BE2C (cell line): ENCODE measurements at regions not wholly inside any gene's neighbourhood (a gene's known extent, or its start where the extent isn't known, plus 50 kb on each side); places are given as distances from the start of the nearest gene placed in this dataset.

Experiments
- DNase-seq: peaks from one replicate; pipeline ENCODE4 v3.0.0-alpha.2; 2020
- H3K27me3 ChIP-seq: fragments of 250-450 bp; sonication (Bioruptor Pico); 2 replicates; pipeline ENCODE4 v1.5.1; 2020; ENCODE audit warnings: mild to moderate bottlenecking
- H3K36me3 ChIP-seq: fragments of 250-450 bp; sonication (Bioruptor Pico); 2 replicates; pipeline ENCODE4 v1.5.1; 2020; ENCODE audit warnings: mild to moderate bottlenecking
- H3K4me1 ChIP-seq: fragments of 250-450 bp; sonication (Bioruptor Pico); 2 replicates; pipeline ENCODE4 v1.5.1; 2020
- H3K4me3 ChIP-seq: 2 replicates; pipeline ENCODE4 v1.5.1; 2011; ENCODE audit warnings: low read depth, low read length
- H3K9me3 ChIP-seq: fragments of 250-450 bp; sonication (Bioruptor Pico); 2 replicates; pipeline ENCODE4 v1.5.1; 2020
- TF ChIP-seq, protein P1 (sequence below): IDR thresholded peaks from 2 replicates; pipeline ENCODE4 v1.5.1; 2012; ENCODE audit warnings: mild to moderate bottlenecking, low read depth, low read length

DNA sequence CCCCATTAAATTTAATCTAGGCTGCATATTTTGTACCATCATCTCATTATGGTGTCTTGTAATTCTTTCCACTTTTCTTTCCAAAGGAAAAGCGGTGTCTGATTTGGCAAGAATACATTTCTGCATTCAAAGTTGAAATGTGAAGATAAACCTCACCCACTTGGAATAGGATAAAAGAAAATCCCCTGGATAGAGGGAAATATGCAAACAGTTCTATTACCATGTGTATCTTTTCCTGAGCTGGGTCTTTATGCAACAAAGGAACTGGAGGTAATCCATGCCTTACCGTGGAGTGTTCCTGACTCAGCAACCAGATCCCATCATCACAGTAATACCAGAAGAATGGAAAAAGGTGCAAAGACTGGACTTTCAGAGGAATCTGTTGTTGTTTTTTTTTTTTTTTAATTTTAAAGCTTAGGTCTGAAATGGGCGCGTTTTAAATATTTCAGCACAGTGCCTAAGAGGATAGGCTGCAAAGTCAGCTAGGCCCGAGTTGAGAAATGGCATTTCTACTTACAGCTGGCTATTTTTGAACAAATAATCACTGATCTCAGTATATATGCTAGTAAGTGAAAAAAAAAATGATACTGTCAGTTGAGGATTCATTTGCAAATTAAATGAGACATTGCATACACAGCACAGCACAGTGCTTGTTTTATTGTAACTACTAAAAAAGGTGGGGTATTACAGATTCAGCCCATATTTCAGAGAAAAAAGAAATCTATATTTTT is 55.5 kb upstream of the ADAMTS9 start:
- H3K9me3 ChIP-seq, result no peaks in the 10 kb centered on the region
- no peaks in the 10 kb centered on the region for H3K36me3 ChIP-seq
- DNase-seq, result no peak
- TF ChIP-seq, protein P1, sequence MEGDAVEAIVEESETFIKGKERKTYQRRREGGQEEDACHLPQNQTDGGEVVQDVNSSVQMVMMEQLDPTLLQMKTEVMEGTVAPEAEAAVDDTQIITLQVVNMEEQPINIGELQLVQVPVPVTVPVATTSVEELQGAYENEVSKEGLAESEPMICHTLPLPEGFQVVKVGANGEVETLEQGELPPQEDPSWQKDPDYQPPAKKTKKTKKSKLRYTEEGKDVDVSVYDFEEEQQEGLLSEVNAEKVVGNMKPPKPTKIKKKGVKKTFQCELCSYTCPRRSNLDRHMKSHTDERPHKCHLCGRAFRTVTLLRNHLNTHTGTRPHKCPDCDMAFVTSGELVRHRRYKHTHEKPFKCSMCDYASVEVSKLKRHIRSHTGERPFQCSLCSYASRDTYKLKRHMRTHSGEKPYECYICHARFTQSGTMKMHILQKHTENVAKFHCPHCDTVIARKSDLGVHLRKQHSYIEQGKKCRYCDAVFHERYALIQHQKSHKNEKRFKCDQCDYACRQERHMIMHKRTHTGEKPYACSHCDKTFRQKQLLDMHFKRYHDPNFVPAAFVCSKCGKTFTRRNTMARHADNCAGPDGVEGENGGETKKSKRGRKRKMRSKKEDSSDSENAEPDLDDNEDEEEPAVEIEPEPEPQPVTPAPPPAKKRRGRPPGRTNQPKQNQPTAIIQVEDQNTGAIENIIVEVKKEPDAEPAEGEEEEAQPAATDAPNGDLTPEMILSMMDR, result no peak
- H3K4me3 ChIP-seq, result no peak overlapping the region
- H3K27me3 ChIP-seq, result no peaks in the 10 kb centered on the region
- no peaks in the 10 kb centered on the region for H3K4me1 ChIP-seq

GRCh38 chr3:64741341-64741740 is 53.5 kb upstream of the ADAMTS9 start:
- no peaks in the 10 kb centered on the region for H3K36me3 ChIP-seq
- no peak for DNase-seq
- H3K4me3 ChIP-seq, result no peak overlapping the region
- H3K9me3 ChIP-seq, result no peaks in the 10 kb centered on the region
- TF ChIP-seq, protein P1, result no peak
- no peaks in the 10 kb centered on the region for H3K4me1 ChIP-seq
- no peaks in the 10 kb centered on the region for H3K27me3 ChIP-seq

GRCh38 chr3:64739971-64740631 is 52.3 kb upstream of the ADAMTS9 start:
- DNase-seq, result no peak
- H3K27me3 ChIP-seq, result no peaks in the 10 kb centered on the region
- H3K4me3 ChIP-seq, result no peak overlapping the region
- no peaks in the 10 kb centered on the region for H3K9me3 ChIP-seq
- H3K36me3 ChIP-seq, result no peaks in the 10 kb centered on the region; the same call in 1 of the 2 replicates
- TF ChIP-seq, protein P1, result no peak
- H3K4me1 ChIP-seq, result no peaks in the 10 kb centered on the region
